GM19452 (cell line): ENCODE measurements at regions not wholly inside any gene's neighbourhood (a gene's known extent, or its start where the extent isn't known, plus 50 kb on each side); places are given as distances from the start of the nearest gene placed in this dataset.

Experiments
- ATAC-seq: cut with Tn5 transposase; IDR thresholded peaks from one replicate; pipeline ENCODE4 v1.9.1; 2021; ENCODE audit not compliant: unreplicated experiment

DNA sequence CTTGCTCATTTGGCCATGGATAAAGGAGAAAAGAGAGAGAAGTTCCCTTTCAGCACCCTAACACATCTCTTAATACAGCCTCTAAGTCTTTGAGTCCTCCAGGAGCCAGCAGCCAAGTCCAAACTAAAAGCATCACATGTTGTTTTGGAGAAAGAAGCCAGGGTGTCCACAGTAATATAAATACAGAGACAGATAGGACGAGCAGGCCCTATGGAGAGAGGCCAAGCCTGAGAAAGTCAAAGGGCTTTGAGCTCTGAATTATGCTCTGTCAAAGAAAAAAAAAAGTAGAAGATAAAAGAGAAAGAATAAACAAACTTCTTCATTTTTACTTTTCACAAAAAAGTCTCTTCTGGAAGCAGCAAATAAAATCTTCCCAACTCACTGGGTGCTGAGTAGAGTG, 92.4 kb upstream of the THBS1 start:
- ATAC-seq: no peak

GRCh38 chr15:39488961-39489360, 91.9 kb upstream of the THBS1 start:
- no peak for ATAC-seq

- ATAC-seq: no peak
These were observed 89.6 kb upstream of the THBS1 start for GRCh38 chr15:39491115-39491885.

- ATAC-seq: no peak
These were observed 88.9 kb upstream of the THBS1 start for GRCh38 chr15:39491886-39492490.

- no peak for ATAC-seq
These were observed 87.3 kb upstream of the THBS1 start for GRCh38 chr15:39493424-39494067.

DNA sequence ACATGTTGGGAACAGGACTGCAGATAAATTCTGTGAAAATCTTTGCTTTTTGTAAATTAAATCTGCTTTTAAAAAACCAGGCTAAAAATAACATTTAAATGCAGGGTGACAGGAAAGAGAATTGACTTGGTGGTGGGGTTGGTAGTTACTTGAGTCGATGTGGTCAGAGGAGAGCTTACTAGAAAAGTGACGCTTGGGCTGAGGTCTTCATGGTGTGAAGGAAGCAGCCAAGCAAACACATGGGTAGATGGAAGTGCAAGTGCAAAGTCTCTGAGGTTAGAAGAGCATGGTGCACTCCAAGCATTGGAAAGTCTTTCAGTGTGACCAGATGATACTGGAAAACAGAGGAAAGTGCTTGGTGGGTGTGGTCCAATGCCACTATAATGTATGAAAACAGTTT, 86.4 kb upstream of the THBS1 start:
- ATAC-seq: no peak

DNA sequence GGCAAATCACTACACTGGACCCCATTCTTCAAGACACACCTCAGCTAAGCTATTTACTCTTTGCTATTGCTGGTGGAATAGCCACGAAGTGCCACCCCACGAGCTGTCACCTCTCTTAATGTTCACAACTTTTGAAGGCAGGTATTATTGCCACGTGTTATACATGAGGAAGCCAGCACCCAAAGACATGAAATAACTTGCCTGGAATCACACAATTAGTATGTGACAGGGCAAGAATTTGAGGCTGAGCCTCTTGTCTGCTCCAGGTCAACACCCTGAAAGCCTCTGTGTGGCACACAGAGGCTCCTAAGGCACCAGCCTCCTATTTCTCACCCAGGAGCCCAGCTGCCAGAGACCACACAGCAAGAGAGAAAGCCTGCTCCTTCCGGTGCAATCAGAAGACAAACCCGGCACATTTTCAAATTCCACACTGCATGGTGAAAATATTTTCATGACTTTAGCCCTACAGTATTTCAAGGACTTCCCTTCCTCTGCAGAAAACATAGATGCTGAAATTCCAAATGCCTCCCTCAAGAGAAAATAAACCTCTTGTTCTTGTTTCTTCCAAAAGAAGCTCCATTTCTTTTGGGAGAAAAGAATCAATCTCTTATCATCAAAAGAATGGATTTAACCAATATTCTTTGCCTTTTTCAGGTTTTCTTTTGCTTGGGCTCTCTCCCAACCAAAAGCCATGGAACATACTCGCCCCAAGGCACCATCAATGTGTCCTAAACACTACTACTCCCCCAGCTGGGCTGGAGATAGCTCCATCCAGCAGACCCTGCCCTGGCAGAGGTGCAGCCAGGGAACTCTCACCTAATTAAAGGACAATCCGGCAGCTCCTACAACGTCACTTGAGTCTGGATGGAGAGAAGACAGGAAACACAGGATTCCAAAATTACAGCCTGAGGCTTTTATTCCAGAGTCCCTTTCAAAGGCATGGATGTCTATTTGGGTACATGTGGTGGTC, 84.7 kb upstream of the THBS1 start:
- ATAC-seq: no peak

DNA sequence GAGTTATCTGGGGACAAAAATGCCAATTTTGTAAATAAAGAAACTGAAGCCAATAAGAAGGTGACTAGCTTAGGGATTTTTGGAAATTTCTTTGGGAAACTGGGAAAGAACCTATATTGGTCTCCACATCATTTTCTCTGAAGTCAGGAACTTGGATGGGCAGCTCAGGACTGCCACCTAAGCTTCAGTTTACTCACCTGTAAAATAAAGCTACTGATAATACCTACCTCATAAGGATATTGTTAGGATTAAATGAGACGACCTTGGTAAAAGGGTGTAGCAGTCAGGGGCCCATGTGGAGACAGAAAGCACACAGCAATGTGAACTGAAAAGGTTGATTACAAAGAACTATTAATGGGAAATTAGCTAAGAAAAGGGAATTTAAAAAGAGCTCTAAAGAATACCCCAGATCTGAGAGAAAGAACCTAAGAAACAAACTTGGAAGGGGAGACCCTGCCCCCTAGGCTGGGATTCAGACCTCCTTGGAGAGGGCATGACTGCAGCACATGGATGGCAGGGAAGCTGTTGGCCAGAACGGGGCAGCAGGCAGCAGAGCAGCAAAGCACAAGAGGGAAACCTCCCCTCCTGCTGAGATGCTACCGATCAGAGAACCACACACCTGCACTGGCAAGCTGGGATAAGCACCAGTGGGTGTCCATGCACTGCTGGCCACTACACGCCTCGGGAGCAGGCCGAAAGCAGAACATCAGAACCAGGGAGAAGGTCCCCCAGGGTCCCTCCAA, 83.7 kb upstream of the THBS1 start:
- no peak for ATAC-seq

DNA sequence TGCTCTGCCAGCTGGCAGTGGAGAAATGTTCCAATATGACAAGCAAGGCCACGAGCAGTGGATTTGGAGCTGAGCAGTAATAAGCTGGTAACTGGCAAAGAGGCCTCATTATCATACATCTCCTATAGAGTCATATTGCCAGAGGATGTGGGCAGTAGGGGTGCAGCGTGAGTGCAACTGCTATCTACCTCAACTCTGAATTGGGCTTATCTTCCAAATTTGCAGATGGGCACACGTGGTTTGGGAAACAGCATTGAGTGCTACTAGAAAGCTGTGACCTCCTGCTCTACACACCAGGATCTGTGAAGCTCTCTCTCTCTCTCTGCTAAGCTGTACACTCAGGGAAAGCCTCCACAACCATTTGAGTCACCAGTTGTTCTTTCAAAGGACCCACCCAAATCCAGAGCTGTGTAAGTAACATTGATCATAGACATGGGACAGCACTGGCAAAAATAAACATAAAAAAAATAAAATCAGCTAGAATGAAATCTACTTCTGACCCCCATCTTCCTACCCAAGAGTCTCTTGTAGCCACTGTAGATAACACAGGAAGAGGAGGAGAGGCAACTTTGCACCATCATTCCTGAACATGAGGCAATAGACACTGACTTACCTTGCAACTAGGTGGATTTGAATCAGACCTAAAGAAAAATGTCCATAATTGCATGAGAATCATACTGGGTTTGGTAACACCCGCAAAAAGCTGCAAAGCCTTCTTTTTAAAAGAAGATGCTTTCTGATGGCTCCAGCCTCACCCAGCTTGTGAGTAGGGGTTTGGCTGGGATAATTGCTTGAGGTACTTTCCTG, 82.9 kb upstream of the THBS1 start:
- no peak for ATAC-seq

- no peak for ATAC-seq
These were observed 82.2 kb upstream of the THBS1 start for GRCh38 chr15:39498629-39499028.

- no peak for ATAC-seq
These were observed 81.8 kb upstream of the THBS1 start for GRCh38 chr15:39499042-39499441.

- no peak for ATAC-seq
These were observed 81.2 kb upstream of the THBS1 start for GRCh38 chr15:39499681-39500080.

DNA sequence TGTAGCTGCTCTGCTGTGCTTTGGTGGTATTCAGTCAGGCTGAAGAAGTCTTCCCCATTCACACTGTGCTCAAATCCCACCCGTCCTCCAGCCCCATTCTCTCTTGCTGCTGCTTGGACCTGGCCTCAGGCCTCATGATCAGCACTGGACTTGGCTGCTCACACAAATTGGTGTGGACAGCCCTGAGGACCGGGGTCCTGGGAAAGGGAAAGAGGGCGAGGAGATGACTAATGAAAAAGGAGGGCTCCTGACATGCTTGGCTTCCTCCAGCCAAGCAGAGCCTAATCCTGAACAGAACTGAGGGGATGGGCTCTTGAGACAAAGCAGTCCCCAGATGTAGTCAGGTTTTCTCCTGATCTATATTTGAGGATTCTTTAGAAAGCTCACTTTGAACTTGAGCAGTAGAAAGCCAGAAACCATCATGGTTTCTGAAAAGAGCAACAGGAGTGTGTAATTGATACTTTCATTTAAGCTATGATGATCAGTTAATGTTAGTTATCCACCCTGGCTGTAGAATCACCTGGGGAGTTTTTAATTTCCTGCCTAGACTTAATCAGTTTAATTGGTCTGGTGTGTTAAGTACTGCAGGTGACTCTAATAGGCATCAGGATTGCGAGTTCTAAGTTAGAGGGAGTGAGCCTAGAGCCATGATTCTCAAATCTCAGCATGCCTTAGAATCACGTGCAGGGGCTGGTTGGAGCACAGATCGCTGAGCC, 79.4 kb upstream of the THBS1 start:
- no peak for ATAC-seq

DNA sequence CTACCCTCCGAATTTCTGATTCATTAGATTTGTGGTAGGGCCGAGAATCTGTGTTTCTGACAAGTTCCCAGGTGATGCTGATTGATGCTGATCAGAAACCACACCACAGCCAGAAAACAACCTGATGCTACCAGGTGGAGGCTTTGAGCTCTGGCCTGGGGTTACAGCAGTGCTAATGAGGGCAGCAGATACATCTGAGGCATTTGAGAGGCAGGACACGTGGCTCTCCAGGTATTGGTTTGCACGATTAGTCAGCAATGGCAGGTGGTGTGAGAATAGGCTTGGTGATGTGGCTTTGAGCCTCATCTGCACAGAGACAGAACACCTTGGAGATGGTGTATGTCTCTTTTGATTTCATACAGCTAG, 78.8 kb upstream of the THBS1 start:
- ATAC-seq: no peak

GRCh38 chr15:39502611-39503195, 78.2 kb upstream of the THBS1 start:
- ATAC-seq: no peak

DNA sequence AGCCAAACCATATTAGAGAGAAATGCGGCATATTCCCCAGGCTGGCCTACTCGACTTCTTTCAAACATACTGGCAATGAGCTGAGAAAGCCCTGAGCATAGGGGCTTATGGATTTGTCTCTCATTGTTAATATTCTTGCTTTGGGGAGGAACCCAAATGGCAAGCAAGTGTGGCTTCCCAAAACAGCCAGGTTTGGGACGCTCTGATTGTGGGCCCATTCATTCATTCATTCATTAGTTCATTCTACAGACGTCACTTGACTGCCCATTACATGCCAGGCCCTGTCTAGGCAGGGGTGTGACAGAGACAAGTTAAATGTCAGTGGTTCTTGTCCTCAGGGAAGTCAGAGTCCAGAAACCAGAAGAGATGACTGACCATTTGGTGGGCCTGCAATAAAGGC, 77.4 kb upstream of the THBS1 start:
- no peak for ATAC-seq

DNA sequence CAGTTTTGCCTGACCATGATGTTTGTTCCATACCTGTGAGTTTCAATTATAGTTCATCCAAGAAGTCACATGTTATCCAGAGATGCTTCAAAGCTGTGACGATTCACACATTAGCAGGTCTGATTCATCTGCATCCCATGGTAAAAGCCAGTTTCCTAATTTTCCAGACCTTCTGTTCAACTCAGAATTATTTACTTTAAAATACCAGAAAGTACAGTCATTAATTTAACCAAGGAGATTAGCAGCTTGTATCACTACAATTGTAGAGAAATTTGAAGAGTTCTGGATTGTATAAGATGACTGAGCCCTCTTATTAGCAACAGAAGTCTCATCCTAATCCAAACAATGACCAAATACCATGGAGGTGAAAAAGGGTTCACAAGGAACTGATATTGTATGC, 76.1 kb upstream of the THBS1 start:
- no peak for ATAC-seq

- no peak for ATAC-seq
These were observed 74.7 kb upstream of the THBS1 start for GRCh38 chr15:39506146-39506545.

- no peak for ATAC-seq
These were observed 72.3 kb upstream of the THBS1 start for GRCh38 chr15:39508536-39508935.
